NCI-H510A (cell line): ENCODE measurements at regions not wholly inside any gene's neighbourhood (a gene's known extent, or its start where the extent isn't known, plus 50 kb on each side); places are given as distances from the start of the nearest gene placed in this dataset.

Experiments used
- DNase-seq: peaks from one replicate; lab custom pipeline; 2025; lab: John Stamatoyannopoulos, UW

GRCh38 chr22:47445716-47446290 lies 683.4 kb downstream of the TBC1D22A start:
- no peak for DNase-seq

- no peak for DNase-seq
Observed at GRCh38 chr22:47445212-47445611, 682.8 kb downstream of the TBC1D22A start.

GRCh38 chr22:47444746-47445065 lies 682.3 kb downstream of the TBC1D22A start:
- no peak for DNase-seq

- DNase-seq: no peak
Observed at GRCh38 chr22:47443836-47444745, 681.6 kb downstream of the TBC1D22A start.

GRCh38 chr22:47442821-47443220 lies 680.4 kb downstream of the TBC1D22A start:
- DNase-seq: no peak

GRCh38 chr22:47439643-47440265 lies 677.3 kb downstream of the TBC1D22A start:
- DNase-seq: no peak

GRCh38 chr22:47437636-47438035 lies 675.2 kb downstream of the TBC1D22A start:
- no peak for DNase-seq

GRCh38 chr22:47437110-47437509 lies 674.7 kb downstream of the TBC1D22A start:
- no peak for DNase-seq

GRCh38 chr22:47435826-47436225 lies 673.4 kb downstream of the TBC1D22A start:
- DNase-seq: no peak

- no peak for DNase-seq
Observed at GRCh38 chr22:47435204-47435487, 672.7 kb downstream of the TBC1D22A start.

GRCh38 chr22:47434336-47435203 lies 672.1 kb downstream of the TBC1D22A start:
- DNase-seq: no peak

GRCh38 chr22:47433627-47434026 lies 671.2 kb downstream of the TBC1D22A start:
- DNase-seq: no peak

GRCh38 chr22:47432683-47433082 lies 670.2 kb downstream of the TBC1D22A start:
- DNase-seq: no peak

GRCh38 chr22:47423861-47424820 lies 661.7 kb downstream of the TBC1D22A start:
- no peak for DNase-seq

- no peak for DNase-seq
Observed at GRCh38 chr22:47423266-47423665, 660.8 kb downstream of the TBC1D22A start.

- DNase-seq: no peak
Observed at GRCh38 chr22:47422736-47423135, 660.3 kb downstream of the TBC1D22A start.

GRCh38 chr22:47421846-47422245 lies 659.4 kb downstream of the TBC1D22A start:
- no peak for DNase-seq

GRCh38 chr22:47420211-47420610 lies 657.8 kb downstream of the TBC1D22A start:
- DNase-seq: no peak

GRCh38 chr22:47419239-47419638 lies 656.8 kb downstream of the TBC1D22A start:
- no peak for DNase-seq

GRCh38 chr22:47417699-47418098 lies 655.2 kb downstream of the TBC1D22A start:
- DNase-seq: no peak

GRCh38 chr22:47411006-47411405 lies 648.6 kb downstream of the TBC1D22A start:
- no peak for DNase-seq
